GM20000 (cell line): ENCODE measurements at regions not wholly inside any gene's neighbourhood (a gene's known extent, or its start where the extent isn't known, plus 50 kb on each side); places are given as distances from the start of the nearest gene placed in this dataset.
"Not testable (repeated sequence)": the region's sequence is repeated elsewhere in the genome, so short reads cannot be mapped to it uniquely, and the experiment has no call there.

Source experiments
- DNase-seq: peaks from one replicate; pipeline ENCODE4 v3.0.0; 2012; ENCODE audit warnings: low spot score
- CTCF ChIP-seq: IDR thresholded peaks from 2 replicates; pipeline ENCODE4 v1.5.1; 2012; ENCODE audit warnings: mild to moderate bottlenecking, control low read depth; ENCODE audit errors: extremely low read depth, missing control alignments

- TF ChIP-seq CTCF, result no peak
- no peak for DNase-seq
Observed at GRCh38 chr3:8027954-8028353, 473.7 kb upstream of the LMCD1 start.

GRCh38 chr3:8050283-8050682 is 451.3 kb upstream of the LMCD1 start:
- no peak for DNase-seq
- no peak for TF ChIP-seq CTCF

GRCh38 chr3:8052659-8053058 is 449.0 kb upstream of the LMCD1 start:
- no peak for TF ChIP-seq CTCF
- DNase-seq, result no peak

GRCh38 chr3:8068135-8068534 is 433.5 kb upstream of the LMCD1 start:
- not testable (repeated sequence) for DNase-seq

GRCh38 chr3:8069471-8069870 is 432.2 kb upstream of the LMCD1 start:
- DNase-seq, result no peak
- TF ChIP-seq CTCF, result no peak

- no peak for TF ChIP-seq CTCF
- no peak for DNase-seq
Observed at GRCh38 chr3:8070011-8070410, 431.6 kb upstream of the LMCD1 start.

- not testable (repeated sequence) for DNase-seq
Observed at GRCh38 chr3:8074740-8075139, 426.9 kb upstream of the LMCD1 start.

GRCh38 chr3:8077126-8077525 is 424.5 kb upstream of the LMCD1 start:
- no peak for TF ChIP-seq CTCF
- DNase-seq, result no peak

GRCh38 chr3:8080464-8080863 is 421.2 kb upstream of the LMCD1 start:
- DNase-seq, result no peak

More at GRCh38 chr3:8080464-8080863, 421.2 kb upstream of the LMCD1 start:
- no peak for TF ChIP-seq CTCF
